C4-2B (cell line): ENCODE measurements at regions not wholly inside any gene's neighbourhood (a gene's known extent, or its start where the extent isn't known, plus 50 kb on each side); places are given as distances from the start of the nearest gene placed in this dataset.

ENCODE experiments used
- CTCF ChIP-seq: fragments of 450-650 bp; conservative IDR thresholded peaks from 2 replicates; pipeline ENCODE4 v1.5.1; 2017; ENCODE audit warnings: mild to moderate bottlenecking
- ZFX ChIP-seq: fragments of 450-650 bp; IDR thresholded peaks from 2 replicates; pipeline ENCODE4 v1.6.1; 2017

GRCh38 chr10:27312854-27313253, 72.3 kb upstream of the ACBD5 start:
- no peak for TF ChIP-seq CTCF
- no peak for TF ChIP-seq ZFX
